Lung (tissue), 11 donors: ENCODE measurements at regions not wholly inside any gene's neighbourhood (a gene's known extent, or its start where the extent isn't known, plus 50 kb on each side); places are given as distances from the start of the nearest gene placed in this dataset.

Experiments used
- ATAC-seq: fragments of 200-7000 bp; cut with Tn5 transposase; one replicate; pipeline ENCODE4 v1.9.1; 2020; ENCODE audit warnings: moderate number of reproducible peaks; ENCODE audit not compliant: insufficient read depth, low FRiP score
- DNase-seq, 3 donors: peaks; one replicate each; pipeline ENCODE4 v3.0.0-alpha.2; 2013 to 2017
- H3K27ac ChIP-seq, 2 donors: one replicate each; pipeline ENCODE4 v1.5.1; 2013; ENCODE audit warnings: mild to moderate bottlenecking in 2 of 2, moderate library complexity in 2 of 2, control low read depth in 1 of 2, inconsistent platforms in 1 of 2, low read depth in 1 of 2, low read length in 1 of 2
- H3K27me3 ChIP-seq, 3 donors: one replicate each; pipeline ENCODE4 v1.5.1; 2013; ENCODE audit warnings: low read length in 2 of 3; ENCODE audit not compliant: control insufficient read depth in 3 of 3, insufficient read depth in 3 of 3
- H3K36me3 ChIP-seq, 4 donors: one replicate each; pipeline ENCODE4 v1.5.1; 2013; ENCODE audit warnings: low read length in 4 of 4, mild to moderate bottlenecking in 1 of 4, moderate library complexity in 1 of 4; ENCODE audit not compliant: control insufficient read depth in 4 of 4, insufficient read depth in 4 of 4
- H3K4me1 ChIP-seq, 5 donors: one replicate each; pipeline ENCODE4 v1.5.1; 2013; ENCODE audit warnings: low read length in 5 of 5, mild to moderate bottlenecking in 2 of 5, moderate library complexity in 1 of 5; ENCODE audit not compliant: control insufficient read depth in 5 of 5, insufficient read depth in 5 of 5
- H3K4me3 ChIP-seq: one replicate; pipeline ENCODE4 v1.5.1; 2013; ENCODE audit warnings: mild to moderate bottlenecking, control low read depth, moderate library complexity
- H3K9ac ChIP-seq, 2 donors: one replicate each; pipeline ENCODE4 v1.5.1; 2013; ENCODE audit warnings: low read length in 2 of 2, control low read depth in 1 of 2; ENCODE audit not compliant: insufficient read depth in 1 of 2
- H3K9me3 ChIP-seq, 4 donors: one replicate each; pipeline ENCODE4 v1.5.1; 2013; ENCODE audit warnings: low read length in 3 of 4, mild to moderate bottlenecking in 1 of 4, moderate library complexity in 1 of 4; ENCODE audit not compliant: control insufficient read depth in 4 of 4, insufficient read depth in 3 of 4
- WGBS, 2 donors: extraction: QIAGEN DNeasy Blood & Tissue Kit; methylation state at CpG; one replicate each; pipeline ENCODE4 v1.1.7; 2013; 5-methylcytosine and 5-hydroxymethylcytosine counted together
- TF ChIP-seq, protein P1 (sequence below): IDR thresholded peaks from 2 replicates; pipeline ENCODE4 v1.5.1; 2012; ENCODE audit warnings: mild to moderate bottlenecking; ENCODE audit errors: control extremely low read depth, extremely low read depth
- donor health status: control.
- donor health status: control.
- donor health status: Bipolar disorder and iron deficiency.
- donor health status: healthy.
- donor health status: DM: yes; HTN: yes; CAD: no.

DNA sequence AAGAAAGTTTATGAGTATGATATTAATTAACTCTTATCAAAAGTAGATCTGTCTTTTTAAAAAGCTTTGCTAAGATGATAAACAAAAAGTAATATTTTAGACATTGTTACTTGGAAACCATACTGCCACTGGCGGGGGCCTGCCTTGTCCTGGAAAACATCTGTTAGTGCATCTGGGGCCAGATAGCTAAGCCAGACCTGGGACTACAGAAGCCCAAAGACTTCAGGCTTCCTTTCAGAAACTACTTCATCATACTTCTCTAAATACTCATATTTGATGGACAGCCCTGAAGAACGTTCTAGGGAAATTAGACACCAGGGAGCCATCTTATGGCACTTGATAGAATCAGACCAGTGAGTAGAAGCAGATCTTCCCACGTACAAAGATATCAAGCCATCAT is 795.4 kb upstream of the SEMA6D start:
- Histone ChIP-seq H3K4me3 (no peak overlapping the region), H3K27ac (no peak overlapping the region)
- ATAC-seq: no peak

GRCh38 chr15:46930426-46930825 is 786.9 kb upstream of the SEMA6D start:
- H3K4me3 ChIP-seq: no peak overlapping the region
- TF ChIP-seq, protein P1, sequence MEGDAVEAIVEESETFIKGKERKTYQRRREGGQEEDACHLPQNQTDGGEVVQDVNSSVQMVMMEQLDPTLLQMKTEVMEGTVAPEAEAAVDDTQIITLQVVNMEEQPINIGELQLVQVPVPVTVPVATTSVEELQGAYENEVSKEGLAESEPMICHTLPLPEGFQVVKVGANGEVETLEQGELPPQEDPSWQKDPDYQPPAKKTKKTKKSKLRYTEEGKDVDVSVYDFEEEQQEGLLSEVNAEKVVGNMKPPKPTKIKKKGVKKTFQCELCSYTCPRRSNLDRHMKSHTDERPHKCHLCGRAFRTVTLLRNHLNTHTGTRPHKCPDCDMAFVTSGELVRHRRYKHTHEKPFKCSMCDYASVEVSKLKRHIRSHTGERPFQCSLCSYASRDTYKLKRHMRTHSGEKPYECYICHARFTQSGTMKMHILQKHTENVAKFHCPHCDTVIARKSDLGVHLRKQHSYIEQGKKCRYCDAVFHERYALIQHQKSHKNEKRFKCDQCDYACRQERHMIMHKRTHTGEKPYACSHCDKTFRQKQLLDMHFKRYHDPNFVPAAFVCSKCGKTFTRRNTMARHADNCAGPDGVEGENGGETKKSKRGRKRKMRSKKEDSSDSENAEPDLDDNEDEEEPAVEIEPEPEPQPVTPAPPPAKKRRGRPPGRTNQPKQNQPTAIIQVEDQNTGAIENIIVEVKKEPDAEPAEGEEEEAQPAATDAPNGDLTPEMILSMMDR: no peak
- no peak overlapping the region for H3K9ac ChIP-seq
- ATAC-seq: no peak
- H3K4me1 ChIP-seq: no peaks in the 10 kb centered on the region
- H3K27me3 ChIP-seq: peaks cover 0 to 3% (median 0%) of the 10 kb centered on the region in 3 donors
- no peak overlapping the region for H3K27ac ChIP-seq
- no peaks in the 10 kb centered on the region for H3K36me3 ChIP-seq
- no peak for DNase-seq
- no peaks in the 10 kb centered on the region for H3K9me3 ChIP-seq

More for the DNA sequence above, 795.4 kb upstream of the SEMA6D start:
- Histone ChIP-seq H3K36me3 (no peaks in the 10 kb centered on the region), H3K9ac (no peak overlapping the region), H3K27me3 (no peaks in the 10 kb centered on the region), H3K9me3 (no peaks in the 10 kb centered on the region), H3K4me1 (no peaks in the 10 kb centered on the region)
- DNase-seq: no peak
- WGBS, 2 donors: 48 to 56% methylated on average over 3 of the region's 3 CpGs
- TF ChIP-seq, protein P1: no peak

DNA sequence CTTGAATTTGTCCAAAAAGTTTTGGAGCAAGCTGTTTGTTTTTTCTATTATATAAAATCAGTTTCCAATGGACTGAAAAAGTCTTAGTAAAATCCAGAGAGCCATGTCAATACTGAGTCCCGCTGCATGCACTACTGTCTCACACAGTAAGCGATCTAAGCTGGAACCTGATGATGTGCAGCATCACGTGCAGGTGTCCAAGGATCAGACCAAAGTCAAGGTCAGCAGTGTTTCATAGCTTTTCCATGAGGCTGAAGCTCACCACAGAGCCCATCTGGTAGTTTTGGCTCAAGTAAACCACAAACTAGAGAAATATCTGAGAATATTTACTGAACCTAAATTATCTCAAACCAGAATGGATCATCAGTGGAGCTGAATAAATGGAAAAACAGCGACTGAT is 784.0 kb upstream of the SEMA6D start:
- Histone ChIP-seq H3K4me3 (no peak overlapping the region), H3K4me1 (no peaks in the 10 kb centered on the region), H3K36me3 (no peaks in the 10 kb centered on the region), H3K27ac (no peak overlapping the region), H3K9ac (no peak overlapping the region), H3K9me3 (no peaks in the 10 kb centered on the region), H3K27me3 (peaks cover 0 to 3% (median 0%) of the 10 kb centered on the region in 3 donors)
- no peak for ATAC-seq
- WGBS, 2 donors: 70 to 84% methylated on average over 4 of the region's 4 CpGs
- no peak for DNase-seq
- TF ChIP-seq, protein P1: no peak

GRCh38 chr15:46934851-46935250 is 782.5 kb upstream of the SEMA6D start:
- TF ChIP-seq, protein P1: no peak
- H3K4me1 ChIP-seq: no peaks in the 10 kb centered on the region
- 86 to 91% methylated on average over 2 of the region's 2 CpGs for WGBS, 2 donors
- ATAC-seq: no peak
- H3K36me3 ChIP-seq: no peaks in the 10 kb centered on the region
- H3K27me3 ChIP-seq: peaks cover 0 to 3% (median 0%) of the 10 kb centered on the region in 3 donors
- H3K9me3 ChIP-seq: no peaks in the 10 kb centered on the region
- DNase-seq: no peak
- no peak overlapping the region for H3K9ac ChIP-seq
- no peak overlapping the region for H3K4me3 ChIP-seq
- H3K27ac ChIP-seq: no peak overlapping the region
